GM12873 (cell line): ENCODE measurements at regions not wholly inside any gene's neighbourhood (a gene's known extent, or its start where the extent isn't known, plus 50 kb on each side); places are given as distances from the start of the nearest gene placed in this dataset.

Source experiments
- CTCF ChIP-seq: IDR thresholded peaks from 2 replicates; pipeline ENCODE4 v1.5.1; 2012; ENCODE audit warnings: low read depth, mild to moderate bottlenecking, moderate library complexity, low read length, control low read depth; ENCODE audit not compliant: insufficient read depth; ENCODE audit errors: missing control alignments

- TF ChIP-seq CTCF = no peak
These were observed 244.8 kb upstream of the TCERG1L start for GRCh38 chr10:131556061-131556896.

- no peak for TF ChIP-seq CTCF
These were observed 245.5 kb upstream of the TCERG1L start for GRCh38 chr10:131556897-131557495.

GRCh38 chr10:131559450-131559911, 248.0 kb upstream of the TCERG1L start:
- no peak for TF ChIP-seq CTCF

- no peak for TF ChIP-seq CTCF
These were observed 248.6 kb upstream of the TCERG1L start for GRCh38 chr10:131560166-131560565.

- TF ChIP-seq CTCF = no peak
These were observed 249.3 kb upstream of the TCERG1L start for GRCh38 chr10:131560706-131561355.

- TF ChIP-seq CTCF = no peak
These were observed 250.4 kb upstream of the TCERG1L start for GRCh38 chr10:131561897-131562296.

- no peak for TF ChIP-seq CTCF
These were observed 251.9 kb upstream of the TCERG1L start for GRCh38 chr10:131563411-131563810.
